Activated naive CD8-positive, alpha-beta T cell treated with anti-CD3 and anti-CD28 coated beads for 36 hours (primary cell): ENCODE measurements at regions not wholly inside any gene's neighbourhood (a gene's known extent, or its start where the extent isn't known, plus 50 kb on each side); places are given as distances from the start of the nearest gene placed in this dataset.
"Not testable (repeated sequence)": the region's sequence is repeated elsewhere in the genome, so short reads cannot be mapped to it uniquely, and the experiment has no call there.

Experiments
- DNase-seq: peaks from one replicate; pipeline ENCODE4 v3.0.0; 2021
- H3K27ac Mint-ChIP-seq: one replicate; pipeline ENCODE4 v1.8.0; 2022; ENCODE audit warnings: mild to moderate bottlenecking, moderate library complexity, mixed read lengths
- H3K27me3 Mint-ChIP-seq: one replicate; pipeline ENCODE4 v1.8.0; 2022; ENCODE audit warnings: mild to moderate bottlenecking, mixed read lengths
- H3K36me3 Mint-ChIP-seq: one replicate; pipeline ENCODE4 v1.8.0; 2021; ENCODE audit warnings: mild to moderate bottlenecking, mixed read lengths
- H3K4me1 Mint-ChIP-seq: one replicate; pipeline ENCODE4 v1.8.0; 2021; ENCODE audit warnings: mixed read lengths
- H3K4me3 Mint-ChIP-seq: one replicate; pipeline ENCODE4 v1.8.0; 2022; ENCODE audit warnings: mild to moderate bottlenecking, moderate library complexity, mixed read lengths
- H3K9me3 Mint-ChIP-seq: one replicate; pipeline ENCODE4 v1.8.0; 2022; ENCODE audit warnings: mixed read lengths

- Mint-ChIP-seq H3K27ac (no peak overlapping the region), H3K9me3 (no peaks in the 10 kb centered on the region), H3K4me3 (no peak overlapping the region), H3K27me3 (peaks cover 13% of the 10 kb centered on the region), H3K36me3 (no peaks in the 10 kb centered on the region), H3K4me1 (peaks cover 2% of the 10 kb centered on the region)
- no peak for DNase-seq
These were observed 89.3 kb upstream of the PCBD1 start for GRCh38 chr10:70977625-70978024.

- peaks cover 9% of the 10 kb centered on the region for H3K27me3 Mint-ChIP-seq
- H3K27ac Mint-ChIP-seq, result no peak overlapping the region
- DNase-seq, result no peak
- H3K4me1 Mint-ChIP-seq, result peaks cover 2% of the 10 kb centered on the region
- H3K4me3 Mint-ChIP-seq, result no peak overlapping the region
- H3K36me3 Mint-ChIP-seq, result no peaks in the 10 kb centered on the region
- H3K9me3 Mint-ChIP-seq, result no peaks in the 10 kb centered on the region
These were observed 89.8 kb upstream of the PCBD1 start for GRCh38 chr10:70978181-70978580.

GRCh38 chr10:70978816-70979480 lies 90.6 kb upstream of the PCBD1 start:
- Mint-ChIP-seq H3K4me3 (no peak overlapping the region), H3K36me3 (no peaks in the 10 kb centered on the region), H3K9me3 (no peaks in the 10 kb centered on the region), H3K4me1 (peaks cover 2% of the 10 kb centered on the region), H3K27me3 (peaks cover 9% of the 10 kb centered on the region), H3K27ac (no peak overlapping the region)
- DNase-seq, result no peak

GRCh38 chr10:70980687-70981086 lies 92.3 kb upstream of the PCBD1 start:
- no peak for DNase-seq
- peaks cover 9% of the 10 kb centered on the region for H3K27me3 Mint-ChIP-seq
- no peak overlapping the region for H3K27ac Mint-ChIP-seq
- peaks cover 3% of the 10 kb centered on the region for H3K4me1 Mint-ChIP-seq
- H3K4me3 Mint-ChIP-seq, result no peak overlapping the region
- no peaks in the 10 kb centered on the region for H3K36me3 Mint-ChIP-seq
- no peaks in the 10 kb centered on the region for H3K9me3 Mint-ChIP-seq

GRCh38 chr10:70981171-70981836 lies 92.9 kb upstream of the PCBD1 start:
- no peak overlapping the region for H3K4me3 Mint-ChIP-seq
- H3K27ac Mint-ChIP-seq, result no peak overlapping the region
- DNase-seq, result no peak
- H3K4me1 Mint-ChIP-seq, result peaks cover 5% of the 10 kb centered on the region
- no peaks in the 10 kb centered on the region for H3K36me3 Mint-ChIP-seq
- no peaks in the 10 kb centered on the region for H3K9me3 Mint-ChIP-seq
- H3K27me3 Mint-ChIP-seq, result peaks cover 6% of the 10 kb centered on the region

GRCh38 chr10:70981936-70982335 lies 93.6 kb upstream of the PCBD1 start:
- Mint-ChIP-seq H3K4me1 (peaks cover 5% of the 10 kb centered on the region), H3K27me3 (no peaks in the 10 kb centered on the region), H3K9me3 (no peaks in the 10 kb centered on the region), H3K36me3 (no peaks in the 10 kb centered on the region), H3K4me3 (no peak overlapping the region), H3K27ac (no peak overlapping the region)
- no peak for DNase-seq

GRCh38 chr10:70982443-70982842 lies 94.1 kb upstream of the PCBD1 start:
- H3K27ac Mint-ChIP-seq, result no peak overlapping the region
- H3K4me3 Mint-ChIP-seq, result no peak overlapping the region
- no peaks in the 10 kb centered on the region for H3K36me3 Mint-ChIP-seq
- H3K9me3 Mint-ChIP-seq, result no peaks in the 10 kb centered on the region
- no peak for DNase-seq
- peaks cover 5% of the 10 kb centered on the region for H3K4me1 Mint-ChIP-seq
- no peaks in the 10 kb centered on the region for H3K27me3 Mint-ChIP-seq

- Mint-ChIP-seq H3K4me3 (no peak overlapping the region), H3K36me3 (no peaks in the 10 kb centered on the region), H3K27ac (no peak overlapping the region), H3K9me3 (no peaks in the 10 kb centered on the region), H3K27me3 (no peaks in the 10 kb centered on the region), H3K4me1 (peaks cover 5% of the 10 kb centered on the region)
- no peak for DNase-seq
These were observed 96.8 kb upstream of the PCBD1 start for GRCh38 chr10:70984986-70985722.

GRCh38 chr10:70985824-70986622 lies 97.7 kb upstream of the PCBD1 start:
- H3K4me3 Mint-ChIP-seq, result no peak overlapping the region
- no peaks in the 10 kb centered on the region for H3K9me3 Mint-ChIP-seq
- H3K36me3 Mint-ChIP-seq, result no peaks in the 10 kb centered on the region
- no peaks in the 10 kb centered on the region for H3K27me3 Mint-ChIP-seq
- DNase-seq, result no peak
- peaks cover 5% of the 10 kb centered on the region for H3K4me1 Mint-ChIP-seq
- H3K27ac Mint-ChIP-seq, result no peak overlapping the region

- Mint-ChIP-seq H3K36me3 (no peaks in the 10 kb centered on the region), H3K27me3 (no peaks in the 10 kb centered on the region), H3K27ac (no peak overlapping the region), H3K4me1 (peaks cover 5% of the 10 kb centered on the region), H3K4me3 (no peak overlapping the region), H3K9me3 (no peaks in the 10 kb centered on the region)
- DNase-seq, result no peak
These were observed 98.2 kb upstream of the PCBD1 start for GRCh38 chr10:70986623-70986950.

GRCh38 chr10:70987396-70988130 lies 99.2 kb upstream of the PCBD1 start:
- no peaks in the 10 kb centered on the region for H3K27me3 Mint-ChIP-seq
- DNase-seq, result no peak
- H3K27ac Mint-ChIP-seq, result no peak overlapping the region
- no peaks in the 10 kb centered on the region for H3K36me3 Mint-ChIP-seq
- H3K4me3 Mint-ChIP-seq, result no peak overlapping the region
- H3K9me3 Mint-ChIP-seq, result no peaks in the 10 kb centered on the region
- H3K4me1 Mint-ChIP-seq, result peaks cover 3% of the 10 kb centered on the region

- H3K9me3 Mint-ChIP-seq, H3K27ac Mint-ChIP-seq, H3K36me3 Mint-ChIP-seq, H3K27me3 Mint-ChIP-seq, DNase-seq, H3K4me1 Mint-ChIP-seq, H3K4me3 Mint-ChIP-seq: not testable (repeated sequence)
These were observed 101.8 kb upstream of the PCBD1 start for GRCh38 chr10:70990156-70990555.

- Mint-ChIP-seq H3K9me3 (no peaks in the 10 kb centered on the region), H3K4me1 (peaks cover 2% of the 10 kb centered on the region), H3K27ac (no peak overlapping the region), H3K27me3 (no peaks in the 10 kb centered on the region), H3K36me3 (no peaks in the 10 kb centered on the region), H3K4me3 (no peak overlapping the region)
- no peak for DNase-seq
These were observed 102.3 kb upstream of the PCBD1 start for GRCh38 chr10:70990681-70991080.

- H3K9me3 Mint-ChIP-seq, result no peaks in the 10 kb centered on the region
- peaks cover 5% of the 10 kb centered on the region for H3K27me3 Mint-ChIP-seq
- DNase-seq, result no peak
- no peaks in the 10 kb centered on the region for H3K4me1 Mint-ChIP-seq
- H3K4me3 Mint-ChIP-seq, result no peak overlapping the region
- no peak overlapping the region for H3K27ac Mint-ChIP-seq
- no peaks in the 10 kb centered on the region for H3K36me3 Mint-ChIP-seq
These were observed 103.1 kb upstream of the PCBD1 start for GRCh38 chr10:70991140-70992124.
